ENCODE measurements at regions not wholly inside any gene's neighbourhood (a gene's known extent, or its start where the extent isn't known, plus 50 kb on each side); places are given as distances from the start of the nearest gene placed in this dataset.

DNA sequence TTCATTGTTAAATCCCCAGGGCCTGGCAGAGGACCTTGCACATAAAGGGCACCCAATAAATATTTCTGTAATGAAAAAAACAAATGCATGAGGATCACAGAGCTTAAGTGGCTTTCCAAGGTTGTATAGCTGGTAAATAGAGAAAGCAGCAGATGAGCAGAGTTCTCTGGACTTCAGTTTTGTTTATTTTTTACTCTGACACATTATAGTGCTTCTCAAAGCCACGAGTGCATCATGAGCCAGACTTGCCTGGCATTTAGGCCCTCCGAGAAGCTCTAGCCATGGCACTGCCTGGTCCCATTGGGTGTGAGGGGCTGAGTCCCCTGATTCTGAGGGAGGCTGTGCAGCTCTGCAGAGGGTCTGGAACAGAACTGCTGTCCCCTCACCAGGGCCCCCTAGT lies 87.2 kb upstream of the ZNF32 start:
- TF ChIP-seq, protein P1, sequence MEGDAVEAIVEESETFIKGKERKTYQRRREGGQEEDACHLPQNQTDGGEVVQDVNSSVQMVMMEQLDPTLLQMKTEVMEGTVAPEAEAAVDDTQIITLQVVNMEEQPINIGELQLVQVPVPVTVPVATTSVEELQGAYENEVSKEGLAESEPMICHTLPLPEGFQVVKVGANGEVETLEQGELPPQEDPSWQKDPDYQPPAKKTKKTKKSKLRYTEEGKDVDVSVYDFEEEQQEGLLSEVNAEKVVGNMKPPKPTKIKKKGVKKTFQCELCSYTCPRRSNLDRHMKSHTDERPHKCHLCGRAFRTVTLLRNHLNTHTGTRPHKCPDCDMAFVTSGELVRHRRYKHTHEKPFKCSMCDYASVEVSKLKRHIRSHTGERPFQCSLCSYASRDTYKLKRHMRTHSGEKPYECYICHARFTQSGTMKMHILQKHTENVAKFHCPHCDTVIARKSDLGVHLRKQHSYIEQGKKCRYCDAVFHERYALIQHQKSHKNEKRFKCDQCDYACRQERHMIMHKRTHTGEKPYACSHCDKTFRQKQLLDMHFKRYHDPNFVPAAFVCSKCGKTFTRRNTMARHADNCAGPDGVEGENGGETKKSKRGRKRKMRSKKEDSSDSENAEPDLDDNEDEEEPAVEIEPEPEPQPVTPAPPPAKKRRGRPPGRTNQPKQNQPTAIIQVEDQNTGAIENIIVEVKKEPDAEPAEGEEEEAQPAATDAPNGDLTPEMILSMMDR (IDR thresholded peaks at IDR 0.05), result no peak
- TF ChIP-seq POLR2A (IDR thresholded peaks at IDR 0.05), result no peak
